ENCODE measurements at regions not wholly inside any gene's neighbourhood (a gene's known extent, or its start where the extent isn't known, plus 50 kb on each side); places are given as distances from the start of the nearest gene placed in this dataset.
"Not testable (repeated sequence)": the region's sequence is repeated elsewhere in the genome, so short reads cannot be mapped to it uniquely, and the experiment has no call there.

GRCh38 chr9:63318093-63318492 is 1966.9 kb downstream of the FOXD4L5 start:
- not testable (repeated sequence) for H3K27ac ChIP-seq (ENCODE audit: low read depth, low read length); H3K9me3 ChIP-seq (ENCODE audit: low read depth, low read length); H3K4me2 ChIP-seq (ENCODE audit: insufficient read depth, low read length); DNase-seq (ENCODE audit: insufficient read length, low spot score, missing footprints); H3K27me3 ChIP-seq (ENCODE audit: insufficient read depth, low read length); H3K36me3 ChIP-seq (ENCODE audit: insufficient read depth, low read length); H3K4me1 ChIP-seq (ENCODE audit: insufficient read depth, low read length); H4K20me1 ChIP-seq (ENCODE audit: insufficient read depth, low read length); H3K4me3 ChIP-seq (ENCODE audit: insufficient read depth, low read length); H3K79me2 ChIP-seq (ENCODE audit: insufficient read depth, low read length); H2AFZ ChIP-seq (ENCODE audit: low read length)

- not testable (repeated sequence) for H3K4me3 ChIP-seq (ENCODE audit: insufficient read depth, low read length); H3K4me1 ChIP-seq (ENCODE audit: insufficient read depth, low read length); H3K36me3 ChIP-seq (ENCODE audit: insufficient read depth, low read length); H2AFZ ChIP-seq (ENCODE audit: low read length); H3K79me2 ChIP-seq (ENCODE audit: insufficient read depth, low read length); H4K20me1 ChIP-seq (ENCODE audit: insufficient read depth, low read length); DNase-seq (ENCODE audit: insufficient read length, low spot score, missing footprints); H3K4me2 ChIP-seq (ENCODE audit: insufficient read depth, low read length); H3K9me3 ChIP-seq (ENCODE audit: low read depth, low read length); H3K27ac ChIP-seq (ENCODE audit: low read depth, low read length); H3K27me3 ChIP-seq (ENCODE audit: insufficient read depth, low read length)
These were observed 1969.6 kb downstream of the FOXD4L5 start for GRCh38 chr9:63315387-63315786.

GRCh38 chr9:63296848-63297247 is 1988.2 kb downstream of the FOXD4L5 start:
- not testable (repeated sequence) for H3K4me2 ChIP-seq (ENCODE audit: insufficient read depth, low read length); H2AFZ ChIP-seq (ENCODE audit: low read length); H3K79me2 ChIP-seq (ENCODE audit: insufficient read depth, low read length); H3K4me1 ChIP-seq (ENCODE audit: insufficient read depth, low read length); H4K20me1 ChIP-seq (ENCODE audit: insufficient read depth, low read length); H3K27me3 ChIP-seq (ENCODE audit: insufficient read depth, low read length); H3K9me3 ChIP-seq (ENCODE audit: low read depth, low read length); H3K36me3 ChIP-seq (ENCODE audit: insufficient read depth, low read length); H3K4me3 ChIP-seq (ENCODE audit: insufficient read depth, low read length); DNase-seq (ENCODE audit: insufficient read length, low spot score, missing footprints); H3K27ac ChIP-seq (ENCODE audit: low read depth, low read length)

- H4K20me1 ChIP-seq (ENCODE audit: insufficient read depth, low read length); H3K79me2 ChIP-seq (ENCODE audit: insufficient read depth, low read length); H3K4me2 ChIP-seq (ENCODE audit: insufficient read depth, low read length); H3K4me3 ChIP-seq (ENCODE audit: insufficient read depth, low read length); H2AFZ ChIP-seq (ENCODE audit: low read length); H3K27me3 ChIP-seq (ENCODE audit: insufficient read depth, low read length); H3K4me1 ChIP-seq (ENCODE audit: insufficient read depth, low read length); H3K27ac ChIP-seq (ENCODE audit: low read depth, low read length); H3K9me3 ChIP-seq (ENCODE audit: low read depth, low read length); DNase-seq (ENCODE audit: insufficient read length, low spot score, missing footprints); H3K36me3 ChIP-seq (ENCODE audit: insufficient read depth, low read length): not testable (repeated sequence)
These were observed 1988.6 kb downstream of the FOXD4L5 start for GRCh38 chr9:63296366-63296765.

GRCh38 chr9:63289971-63290370 is 1995.0 kb downstream of the FOXD4L5 start:
- H3K4me3 ChIP-seq (ENCODE audit: insufficient read depth, low read length); H3K79me2 ChIP-seq (ENCODE audit: insufficient read depth, low read length); H2AFZ ChIP-seq (ENCODE audit: low read length); H3K9me3 ChIP-seq (ENCODE audit: low read depth, low read length); H4K20me1 ChIP-seq (ENCODE audit: insufficient read depth, low read length); DNase-seq (ENCODE audit: insufficient read length, low spot score, missing footprints); H3K27ac ChIP-seq (ENCODE audit: low read depth, low read length); H3K27me3 ChIP-seq (ENCODE audit: insufficient read depth, low read length); H3K4me2 ChIP-seq (ENCODE audit: insufficient read depth, low read length); H3K36me3 ChIP-seq (ENCODE audit: insufficient read depth, low read length); H3K4me1 ChIP-seq (ENCODE audit: insufficient read depth, low read length): not testable (repeated sequence)
